Stimulated activated CD4-positive, alpha-beta T cell treated with anti-CD3 and anti-CD28 coated beads, Interleukin-1b, Interleukin-23, amount 100 ng/mL, for 24 hours (primary cell): ENCODE measurements at regions not wholly inside any gene's neighbourhood (a gene's known extent, or its start where the extent isn't known, plus 50 kb on each side); places are given as distances from the start of the nearest gene placed in this dataset.

Source experiments
- DNase-seq, 4 experiments: peaks; one replicate each; pipeline ENCODE4 v3.0.0-alpha.2; 2020; ENCODE audit warnings: low read depth in 4 of 4, low spot score in 1 of 4

GRCh38 chr22:47443836-47444745 is 681.6 kb downstream of the TBC1D22A start:
- DNase-seq = no peak

- DNase-seq = no peak
Observed at GRCh38 chr22:47442821-47443220, 680.4 kb downstream of the TBC1D22A start.

GRCh38 chr22:47439643-47440265 is 677.3 kb downstream of the TBC1D22A start:
- no peak for DNase-seq

GRCh38 chr22:47437636-47438035 is 675.2 kb downstream of the TBC1D22A start:
- DNase-seq = no peak

GRCh38 chr22:47437110-47437509 is 674.7 kb downstream of the TBC1D22A start:
- no peak for DNase-seq

GRCh38 chr22:47435826-47436225 is 673.4 kb downstream of the TBC1D22A start:
- no peak for DNase-seq

- DNase-seq = no peak
Observed at GRCh38 chr22:47435204-47435487, 672.7 kb downstream of the TBC1D22A start.

GRCh38 chr22:47434336-47435203 is 672.1 kb downstream of the TBC1D22A start:
- no peak for DNase-seq

GRCh38 chr22:47433627-47434026 is 671.2 kb downstream of the TBC1D22A start:
- no peak for DNase-seq

- no peak for DNase-seq
Observed at GRCh38 chr22:47432683-47433082, 670.2 kb downstream of the TBC1D22A start.

- DNase-seq = no peak
Observed at GRCh38 chr22:47423861-47424820, 661.7 kb downstream of the TBC1D22A start.

GRCh38 chr22:47423266-47423665 is 660.8 kb downstream of the TBC1D22A start:
- no peak for DNase-seq

GRCh38 chr22:47422736-47423135 is 660.3 kb downstream of the TBC1D22A start:
- DNase-seq = no peak

- no peak for DNase-seq
Observed at GRCh38 chr22:47421846-47422245, 659.4 kb downstream of the TBC1D22A start.

- DNase-seq = no peak
Observed at GRCh38 chr22:47420211-47420610, 657.8 kb downstream of the TBC1D22A start.

GRCh38 chr22:47419239-47419638 is 656.8 kb downstream of the TBC1D22A start:
- no peak for DNase-seq

- DNase-seq = no peak
Observed at GRCh38 chr22:47417699-47418098, 655.2 kb downstream of the TBC1D22A start.

- DNase-seq = no peak
Observed at GRCh38 chr22:47411006-47411405, 648.6 kb downstream of the TBC1D22A start.

GRCh38 chr22:47409539-47410275 is 647.3 kb downstream of the TBC1D22A start:
- no peak for DNase-seq

- no peak for DNase-seq
Observed at GRCh38 chr22:47408409-47408808, 646.0 kb downstream of the TBC1D22A start.
